ENCODE measurements at regions not wholly inside any gene's neighbourhood (a gene's known extent, or its start where the extent isn't known, plus 50 kb on each side); places are given as distances from the start of the nearest gene placed in this dataset.

- TF ChIP-seq CTCF (IDR thresholded peaks at IDR 0.05 in 2 of 3, conservative IDR thresholded peaks at IDR 0.05 in 1 of 3; ENCODE audit: borderline replicate concordance in 1 of 3, insufficient read depth in 1 of 3, low read depth in 2 of 3, low read length in 2 of 3) (no peak), REST (IDR thresholded peaks at IDR 0.05; ENCODE audit: low read depth) (no peak), POLR2A (IDR thresholded peaks at IDR 0.05; ENCODE audit: borderline replicate concordance, extremely low read depth, insufficient read depth, insufficient read length) (no peak), ZNF274 (IDR thresholded peaks at IDR 0.05; ENCODE audit: low read depth, low read length) (no peak), POLR2AphosphoS5 (IDR thresholded peaks at IDR 0.05; ENCODE audit: low read depth, low read length) (no peak), EGR1 (IDR thresholded peaks at IDR 0.05; ENCODE audit: low read depth) (no peak), RAD21 (IDR thresholded peaks at IDR 0.05; ENCODE audit: low read depth) (no peak), EZH2 (IDR thresholded peaks at IDR 0.05) (no peak)
Observed at GRCh38 chrX:41981481-41982013, 58.2 kb upstream of the CASK start.

Measured in HCT116 (cell line).